OCI-LY7 (cell line): ENCODE measurements at regions not wholly inside any gene's neighbourhood (a gene's known extent, or its start where the extent isn't known, plus 50 kb on each side); places are given as distances from the start of the nearest gene placed in this dataset.
"Not testable (repeated sequence)": the region's sequence is repeated elsewhere in the genome, so short reads cannot be mapped to it uniquely, and the experiment has no call there.

Experiments used
- BruUV-seq: library from RNA; stranded (reverse); fragments of 400-500 nt; replicated peaks from 2 replicates; lab custom pipeline; 2021; lab: Mats Ljungman, UMichigan
- CTCF ChIA-PET: fragments of 300-600 bp; sonication (Branson Sonifier 250); formaldehyde crosslinking; loops from one replicate; lab custom pipeline; 2022; ENCODE audit warnings: antibody characterized with exemption; ENCODE audit not compliant: unreplicated experiment; lab: Charles Lee
- POLR2A ChIA-PET: fragments of 300-600 bp; sonication (Branson Sonifier 250); formaldehyde crosslinking; loops from one replicate; lab custom pipeline; 2022; ENCODE audit warnings: antibody characterized with exemption; lab: Charles Lee
- DNase-seq: peaks from one replicate; pipeline ENCODE4 v3.0.0-alpha.2; 2015; ENCODE audit warnings: low spot score
- H2AFZ ChIP-seq: fragments of 200-600 bp; sonication (generic), shearing (Covaris generic); 2 replicates; pipeline ENCODE4 v1.6.1; 2014; ENCODE audit warnings: mild to moderate bottlenecking, antibody characterized with exemption, low read length, moderate library complexity
- H3K27ac ChIP-seq: fragments of 200-600 bp; sonication (generic); 2 replicates; pipeline ENCODE4 v1.5.1; 2014; ENCODE audit warnings: mixed run types, low read depth, mild to moderate bottlenecking, moderate library complexity, low read length, inconsistent platforms; ENCODE audit not compliant: poor library complexity, severe bottlenecking
- H3K36me3 ChIP-seq: fragments of 200-600 bp; sonication (generic); 2 replicates; pipeline ENCODE4 v1.6.1; 2014; ENCODE audit warnings: mild to moderate bottlenecking, antibody characterized with exemption, low read length, moderate library complexity, mixed read lengths; ENCODE audit not compliant: insufficient read depth
- H3K4me1 ChIP-seq: fragments of 200-600 bp; sonication (generic); 2 replicates; pipeline ENCODE4 v1.5.1; 2014; ENCODE audit warnings: mild to moderate bottlenecking, low read length; ENCODE audit not compliant: insufficient read depth, poor library complexity, severe bottlenecking
- H3K4me2 ChIP-seq: fragments of 200-600 bp; sonication (generic); 2 replicates; pipeline ENCODE4 v1.6.1; 2014; ENCODE audit warnings: mild to moderate bottlenecking, low read length
- H3K4me3 ChIP-seq: fragments of 200-600 bp; sonication (generic); 2 replicates; pipeline ENCODE4 v1.5.1; 2014; ENCODE audit warnings: mild to moderate bottlenecking, low read depth, low read length; ENCODE audit not compliant: poor library complexity, severe bottlenecking
- H3K79me2 ChIP-seq: fragments of 200-600 bp; sonication (generic); 2 replicates; pipeline ENCODE4 v1.6.1; 2016; ENCODE audit warnings: low read depth, mild to moderate bottlenecking, low read length, moderate library complexity, mixed read lengths; ENCODE audit not compliant: insufficient read depth
- H3K9me2 ChIP-seq: fragments of 200-600 bp; sonication (generic); 2 replicates; pipeline ENCODE4 v1.6.1; 2016; ENCODE audit warnings: mild to moderate bottlenecking, low read length, mixed read lengths; ENCODE audit not compliant: insufficient read depth
- H3K9me3 ChIP-seq: fragments of 200-600 bp; sonication (generic); 2 replicates; pipeline ENCODE4 v1.6.1; 2014; ENCODE audit warnings: mild to moderate bottlenecking, mixed run types, low read length, mixed read lengths
- H4K20me1 ChIP-seq: fragments of 200-600 bp; sonication (generic); 2 replicates; pipeline ENCODE4 v1.6.1; 2014; ENCODE audit warnings: mild to moderate bottlenecking, antibody characterized with exemption, low read length, moderate library complexity, mixed read lengths; ENCODE audit not compliant: insufficient read depth
- CTCF ChIP-seq: fragments of 200-600 bp; sonication (generic); conservative IDR thresholded peaks from 2 replicates; pipeline ENCODE4 v1.5.1; 2014; ENCODE audit warnings: mild to moderate bottlenecking, antibody characterized with exemption, low read length, moderate library complexity, mixed read lengths
- EZH2phosphoT487 ChIP-seq: fragments of 200-600 bp; sonication (generic); IDR thresholded peaks from 2 replicates; pipeline ENCODE4 v1.6.1; 2018; ENCODE audit warnings: low read depth, borderline replicate concordance, mild to moderate bottlenecking, mixed run types, antibody characterized with exemption, low read length, moderate library complexity, mixed read lengths
- intact Hi-C: fragments of 100-400 bp; cut with micrococcal nuclease; formaldehyde crosslinking; loops from one replicate; pipeline ENCODE4 v1.10.0; 2022; ENCODE audit not compliant: unreplicated experiment

DNA sequence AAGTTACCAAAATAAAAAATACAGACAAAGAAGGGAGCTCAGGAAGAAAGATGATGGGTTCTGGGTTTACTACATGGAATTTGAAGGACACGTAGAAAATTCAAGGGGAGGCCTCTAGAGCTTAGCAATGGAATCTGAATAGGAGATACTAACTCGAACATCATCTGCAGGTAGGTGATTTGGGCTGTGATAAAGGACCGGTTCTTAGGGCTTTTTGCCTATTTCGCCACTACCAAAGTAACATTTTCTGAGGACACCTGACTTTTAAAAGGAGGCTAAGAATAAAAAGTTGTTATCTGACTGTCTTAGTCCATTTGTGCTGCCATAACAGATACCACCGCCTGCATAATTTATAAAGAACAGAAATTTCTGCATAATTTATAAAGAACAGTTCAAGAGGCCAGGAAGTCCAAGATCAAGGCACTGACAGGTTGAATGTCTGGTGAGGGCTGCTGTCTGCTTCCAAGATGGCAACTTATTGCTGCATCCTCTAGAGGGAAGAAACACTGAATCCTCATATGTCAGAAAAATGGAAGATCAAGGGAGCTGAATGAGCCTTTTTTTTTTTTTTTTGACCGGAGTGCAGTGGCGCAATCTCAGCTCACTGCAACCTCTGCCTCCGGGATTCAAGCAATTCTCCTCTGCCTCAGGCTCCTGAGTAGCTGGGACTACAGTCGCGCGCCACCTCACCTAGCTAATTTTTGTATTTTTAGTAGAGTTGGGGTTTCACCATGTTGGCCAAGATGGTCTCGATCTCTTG, 67.9 kb upstream of the UBE2E2 start:
- H2AFZ ChIP-seq, result no peak overlapping the region
- H3K4me3 ChIP-seq, result no peak overlapping the region
- no peak overlapping the region for H3K4me2 ChIP-seq
- POLR2A ChIA-PET, result interaction anchor here (0.5 kb wide), 1 partner anchor 37 kb away, joined by 4 read pairs; no protein-coding TSS in a partner anchor
- intact Hi-C loops, result no loop called here
- H3K4me1 ChIP-seq, result no peaks in the 10 kb centered on the region
- CTCF ChIA-PET, result interaction anchor here (0.6 kb wide), 1 partner anchor 669 kb away, joined by 7 read pairs; no protein-coding TSS in a partner anchor
- no peak for TF ChIP-seq EZH2phosphoT487
- TF ChIP-seq CTCF, result no peak
- H3K36me3 ChIP-seq, result no peaks in the 10 kb centered on the region
- no peak for DNase-seq
- H3K9me3 ChIP-seq, result no peaks in the 10 kb centered on the region
- H3K9me2 ChIP-seq, result no peaks in the 10 kb centered on the region
- BruUV-seq, result no TSS peak
- no peak overlapping the region for H3K27ac ChIP-seq
- H4K20me1 ChIP-seq, result no peaks in the 10 kb centered on the region
- no peaks in the 10 kb centered on the region for H3K79me2 ChIP-seq

- H3K4me1 ChIP-seq, result no peaks in the 10 kb centered on the region
- H3K4me2 ChIP-seq, result no peak overlapping the region
- no peaks in the 10 kb centered on the region for H3K36me3 ChIP-seq
- TF ChIP-seq CTCF, result no peak
- TF ChIP-seq EZH2phosphoT487, result no peak
- H3K9me3 ChIP-seq, result no peaks in the 10 kb centered on the region
- H3K9me2 ChIP-seq, result no peaks in the 10 kb centered on the region
- no peak overlapping the region for H3K27ac ChIP-seq
- ChIA-PET CTCF (no interaction called here), POLR2A (interaction anchor here (0.5 to 0.6 kb wide), 2 partner anchors 37 to 533 kb away, joined by 3 to 4 read pairs; no protein-coding TSS in a partner anchor)
- no peak overlapping the region for H3K4me3 ChIP-seq
- no peak for DNase-seq
- no peaks in the 10 kb centered on the region for H4K20me1 ChIP-seq
- H2AFZ ChIP-seq, result no peak overlapping the region
- intact Hi-C loops, result no loop called here
- BruUV-seq, result no TSS peak
- H3K79me2 ChIP-seq, result no peaks in the 10 kb centered on the region
These were observed 67.1 kb upstream of the UBE2E2 start for GRCh38 chr3:23136054-23136453.

- DNase-seq, CTCF ChIA-PET, POLR2A ChIA-PET: not testable (repeated sequence)
These were observed 59.1 kb upstream of the UBE2E2 start for GRCh38 chr3:23144051-23144450.

More at GRCh38 chr3:23144051-23144450, 59.1 kb upstream of the UBE2E2 start:
- H3K4me3 ChIP-seq, H3K79me2 ChIP-seq, H3K9me2 ChIP-seq, H3K27ac ChIP-seq, H3K4me2 ChIP-seq, H3K36me3 ChIP-seq, H2AFZ ChIP-seq, H3K9me3 ChIP-seq, BruUV-seq, intact Hi-C loops, H4K20me1 ChIP-seq, H3K4me1 ChIP-seq: not testable (repeated sequence)
